ENCODE measurements at regions not wholly inside any gene's neighbourhood (a gene's known extent, or its start where the extent isn't known, plus 50 kb on each side); places are given as distances from the start of the nearest gene placed in this dataset.

- no peaks in the 10 kb centered on the region for H3K9me3 ChIP-seq
- DNase-seq: no peak
- no peak overlapping the region for H3K9ac ChIP-seq
- H3F3A ChIP-seq (replicated peaks; ENCODE audit: insufficient read depth): no peaks in the 10 kb centered on the region
- no peaks in the 10 kb centered on the region for H3K36me3 ChIP-seq (replicated peaks in 1 of 2; ENCODE audit: control insufficient read depth in 1 of 2, insufficient read depth in 2 of 2, low read length in 1 of 2)
- no peaks in the 10 kb centered on the region for H3K79me2 ChIP-seq (ENCODE audit: insufficient read depth)
- no peak overlapping the region for H3K27ac ChIP-seq (ENCODE audit: low read depth in 2 of 2, low read length in 1 of 2)
- ChIA-PET POLR2A (no interaction called here), CTCF (interaction anchor here (0.6 kb wide), 1 partner anchor 57 kb away, joined by 3 read pairs; no protein-coding TSS in a partner anchor)
- TF ChIP-seq, protein P1, sequence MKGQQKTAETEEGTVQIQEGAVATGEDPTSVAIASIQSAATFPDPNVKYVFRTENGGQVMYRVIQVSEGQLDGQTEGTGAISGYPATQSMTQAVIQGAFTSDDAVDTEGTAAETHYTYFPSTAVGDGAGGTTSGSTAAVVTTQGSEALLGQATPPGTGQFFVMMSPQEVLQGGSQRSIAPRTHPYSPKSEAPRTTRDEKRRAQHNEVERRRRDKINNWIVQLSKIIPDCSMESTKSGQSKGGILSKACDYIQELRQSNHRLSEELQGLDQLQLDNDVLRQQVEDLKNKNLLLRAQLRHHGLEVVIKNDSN (IDR thresholded peaks at IDR 0.05; ENCODE audit: borderline replicate concordance, low read depth): no peak
- no peak for TF ChIP-seq MXI1 (IDR thresholded peaks at IDR 0.05; ENCODE audit: low read depth, low read length)
- TF ChIP-seq ZBTB33 (IDR thresholded peaks at IDR 0.05; ENCODE audit: borderline replicate concordance, low read depth): no peak
- TF ChIP-seq YY1 (IDR thresholded peaks at IDR 0.05; ENCODE audit: low read depth): no peak
- TF ChIP-seq JUND (IDR thresholded peaks at IDR 0.05): no peak
- TF ChIP-seq POLR2AphosphoS5 (IDR thresholded peaks at IDR 0.05; ENCODE audit: low read depth, low read length): no peak
- no peak for TF ChIP-seq REST (IDR thresholded peaks at IDR 0.05; ENCODE audit: low read depth, low read length)
- no peak for TF ChIP-seq GATA2 (CRISPR knock-in tag; IDR thresholded peaks at IDR 0.05)
- no peak for TF ChIP-seq RCOR1 (IDR thresholded peaks at IDR 0.05; ENCODE audit: low read length)
- no peak for TF ChIP-seq IRF3 (IDR thresholded peaks at IDR 0.05; ENCODE audit: low read depth, low read length)
- TF ChIP-seq ELF1 (IDR thresholded peaks at IDR 0.05): no peak
- no peak for TF ChIP-seq EZH2phosphoT487 (IDR thresholded peaks at IDR 0.05; ENCODE audit: borderline replicate concordance, low read depth)
- no peak for TF ChIP-seq EP300 (IDR thresholded peaks at IDR 0.05; ENCODE audit: borderline replicate concordance in 1 of 2, low read depth in 1 of 2, low read length in 1 of 2)
- TF ChIP-seq TEAD4 (IDR thresholded peaks at IDR 0.05; ENCODE audit: borderline replicate concordance, insufficient read depth): no peak
- TF ChIP-seq, protein P2, sequence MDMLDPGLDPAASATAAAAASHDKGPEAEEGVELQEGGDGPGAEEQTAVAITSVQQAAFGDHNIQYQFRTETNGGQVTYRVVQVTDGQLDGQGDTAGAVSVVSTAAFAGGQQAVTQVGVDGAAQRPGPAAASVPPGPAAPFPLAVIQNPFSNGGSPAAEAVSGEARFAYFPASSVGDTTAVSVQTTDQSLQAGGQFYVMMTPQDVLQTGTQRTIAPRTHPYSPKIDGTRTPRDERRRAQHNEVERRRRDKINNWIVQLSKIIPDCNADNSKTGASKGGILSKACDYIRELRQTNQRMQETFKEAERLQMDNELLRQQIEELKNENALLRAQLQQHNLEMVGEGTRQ (IDR thresholded peaks at IDR 0.05; ENCODE audit: borderline replicate concordance, low read depth, low read length): no peak
- TF ChIP-seq RAD21 (IDR thresholded peaks at IDR 0.05; ENCODE audit: low read length): no peak
- no peak for TF ChIP-seq TCF12 (IDR thresholded peaks at IDR 0.05)
- no peak for TF ChIP-seq SMC3 (IDR thresholded peaks at IDR 0.05; ENCODE audit: low read depth, low read length)
- TF ChIP-seq, protein P3, sequence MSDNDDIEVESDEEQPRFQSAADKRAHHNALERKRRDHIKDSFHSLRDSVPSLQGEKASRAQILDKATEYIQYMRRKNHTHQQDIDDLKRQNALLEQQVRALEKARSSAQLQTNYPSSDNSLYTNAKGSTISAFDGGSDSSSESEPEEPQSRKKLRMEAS (IDR thresholded peaks at IDR 0.05; ENCODE audit: low read depth): no peak
- no peaks in the 10 kb centered on the region for H4K20me1 ChIP-seq (ENCODE audit: insufficient read depth)
- H3K4me3 ChIP-seq (ENCODE audit: low read depth in 2 of 2, low read length in 1 of 2): no peak overlapping the region
- WGBS (ENCODE audit: low lambda C conversion rate): 28% methylated on average over 3 of the region's 4 CpGs
- H3K4me1 ChIP-seq (ENCODE audit: control insufficient read depth in 1 of 2, insufficient read depth in 2 of 2, low read depth in 1 of 2, low read length in 1 of 2): no peaks in the 10 kb centered on the region; a peak in 1 of 4 replicates
- H2AFZ ChIP-seq (ENCODE audit: low read depth): no peak overlapping the region
- no peak overlapping the region for H3K4me2 ChIP-seq
- no peaks in the 10 kb centered on the region; the same call in 1 of the 2 replicates for H3K27me3 ChIP-seq (ENCODE audit: insufficient read depth)
- H3K9me2 ChIP-seq: no peaks in the 10 kb centered on the region
Measured at GRCh38 chr10:71006506-71006905, 118.1 kb upstream of the PCBD1 start.
